ENCODE measurements at regions not wholly inside any gene's neighbourhood (a gene's known extent, or its start where the extent isn't known, plus 50 kb on each side); places are given as distances from the start of the nearest gene placed in this dataset.

DNA sequence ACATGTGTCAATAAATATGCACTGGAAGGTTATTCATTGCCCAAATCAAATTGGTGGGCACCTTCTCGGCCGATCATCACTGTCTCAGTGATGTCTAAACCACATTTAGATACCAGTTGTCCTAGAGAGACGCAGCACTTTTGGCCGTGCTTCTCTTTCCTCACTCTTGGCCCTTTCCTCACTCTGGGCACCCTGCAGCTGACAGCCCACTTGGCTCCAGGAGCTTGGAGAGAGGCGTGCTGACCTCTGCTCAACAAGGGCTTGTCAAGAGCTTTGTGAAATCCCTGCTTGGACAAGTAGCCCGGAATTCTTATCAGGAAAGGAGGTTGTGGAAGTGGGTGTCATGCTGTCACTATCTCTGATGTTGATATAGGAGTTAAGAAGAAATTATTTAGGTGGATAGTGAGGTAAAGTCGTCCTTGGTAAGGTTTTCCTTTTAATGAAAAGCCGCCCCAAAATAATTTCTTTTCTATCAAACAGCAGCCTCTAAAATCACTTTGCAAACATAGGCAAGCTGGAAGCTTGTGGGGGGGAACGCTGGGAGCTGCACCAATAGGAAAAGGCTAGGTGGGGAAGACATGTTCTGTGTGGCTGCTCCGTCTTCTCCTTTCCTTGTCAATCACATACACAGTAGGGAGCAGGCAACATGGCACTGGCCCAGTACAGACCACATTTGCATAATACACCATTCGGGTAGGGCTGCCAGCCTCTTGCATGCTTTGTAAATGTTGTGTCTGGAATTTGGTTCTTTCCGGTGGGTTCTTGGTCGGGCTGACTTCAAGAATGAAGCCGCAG lies 126.8 kb upstream of the UBE3A start:
- DNase-seq (ENCODE audit: low spot score) (no peak), ATAC-seq (ENCODE audit: low FRiP score) (no peak)
- TF ChIP-seq, protein P1, sequence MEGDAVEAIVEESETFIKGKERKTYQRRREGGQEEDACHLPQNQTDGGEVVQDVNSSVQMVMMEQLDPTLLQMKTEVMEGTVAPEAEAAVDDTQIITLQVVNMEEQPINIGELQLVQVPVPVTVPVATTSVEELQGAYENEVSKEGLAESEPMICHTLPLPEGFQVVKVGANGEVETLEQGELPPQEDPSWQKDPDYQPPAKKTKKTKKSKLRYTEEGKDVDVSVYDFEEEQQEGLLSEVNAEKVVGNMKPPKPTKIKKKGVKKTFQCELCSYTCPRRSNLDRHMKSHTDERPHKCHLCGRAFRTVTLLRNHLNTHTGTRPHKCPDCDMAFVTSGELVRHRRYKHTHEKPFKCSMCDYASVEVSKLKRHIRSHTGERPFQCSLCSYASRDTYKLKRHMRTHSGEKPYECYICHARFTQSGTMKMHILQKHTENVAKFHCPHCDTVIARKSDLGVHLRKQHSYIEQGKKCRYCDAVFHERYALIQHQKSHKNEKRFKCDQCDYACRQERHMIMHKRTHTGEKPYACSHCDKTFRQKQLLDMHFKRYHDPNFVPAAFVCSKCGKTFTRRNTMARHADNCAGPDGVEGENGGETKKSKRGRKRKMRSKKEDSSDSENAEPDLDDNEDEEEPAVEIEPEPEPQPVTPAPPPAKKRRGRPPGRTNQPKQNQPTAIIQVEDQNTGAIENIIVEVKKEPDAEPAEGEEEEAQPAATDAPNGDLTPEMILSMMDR (IDR thresholded peaks at IDR 0.05), result no peak

DNA sequence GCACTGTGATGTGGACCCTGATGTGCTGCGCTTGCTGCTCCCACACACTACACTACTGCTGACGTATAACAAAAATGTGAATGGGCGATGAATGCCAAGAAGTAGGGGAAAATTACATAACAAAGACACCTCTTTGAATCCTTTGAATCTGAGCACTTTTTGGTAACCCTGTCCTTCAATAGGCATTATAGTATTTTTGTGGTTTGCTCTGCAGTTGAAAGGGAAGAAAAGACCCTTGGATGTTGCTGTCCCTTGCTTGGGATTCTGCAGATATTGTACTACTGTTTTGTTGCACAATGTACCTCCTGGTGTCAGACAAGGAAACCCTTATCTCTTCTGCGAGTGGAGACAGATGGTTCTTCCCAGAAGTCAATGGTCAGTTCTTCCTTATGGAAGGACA lies 124.8 kb upstream of the UBE3A start:
- no peak for ATAC-seq (ENCODE audit: low FRiP score)
- DNase-seq (ENCODE audit: low spot score), result no peak
- TF ChIP-seq, protein P1 (IDR thresholded peaks at IDR 0.05), result no peak

DNA sequence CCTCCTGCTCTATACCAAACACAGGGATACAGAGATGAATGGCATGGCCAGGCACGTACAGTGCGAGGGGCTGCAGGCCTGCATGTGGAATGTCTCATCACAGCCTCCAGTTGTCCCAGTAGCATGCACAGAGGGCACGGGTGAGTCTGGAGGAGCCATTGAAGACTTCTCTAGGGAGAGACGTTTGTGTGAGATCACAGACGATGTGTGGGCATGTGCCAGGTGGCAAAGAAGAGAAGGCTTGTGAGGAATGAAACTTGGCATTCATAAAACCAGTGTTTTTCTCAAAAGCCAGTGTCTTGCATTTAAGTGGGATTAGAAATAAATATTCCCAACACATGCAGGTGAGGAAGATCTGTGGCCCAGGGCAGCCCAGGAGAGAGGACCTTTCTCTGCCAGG lies 119.1 kb upstream of the UBE3A start:
- TF ChIP-seq, protein P1 (IDR thresholded peaks at IDR 0.05), result no peak
- no peak for ATAC-seq (ENCODE audit: low FRiP score)
- DNase-seq (ENCODE audit: low spot score), result no peak

DNA sequence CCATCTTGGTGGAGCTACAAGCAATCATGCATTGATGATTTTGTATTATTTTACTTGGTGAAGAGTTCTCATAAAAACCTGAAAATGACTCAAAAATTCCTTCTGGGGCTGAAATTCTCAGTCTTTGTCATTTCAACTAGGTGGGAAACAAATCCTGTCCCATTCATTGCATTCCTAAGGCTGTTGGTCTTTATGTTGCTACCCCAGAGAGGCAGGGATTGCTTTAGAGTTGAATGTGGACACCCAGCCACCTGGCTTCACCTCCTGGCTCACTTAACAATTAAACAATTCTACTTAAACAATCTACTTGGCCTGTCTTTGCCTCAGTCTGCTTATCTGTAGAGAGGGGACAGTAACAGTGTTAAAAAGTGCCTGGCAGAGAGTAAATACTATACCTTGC lies 117.3 kb upstream of the UBE3A start:
- ATAC-seq (ENCODE audit: low FRiP score), result no peak

DNA sequence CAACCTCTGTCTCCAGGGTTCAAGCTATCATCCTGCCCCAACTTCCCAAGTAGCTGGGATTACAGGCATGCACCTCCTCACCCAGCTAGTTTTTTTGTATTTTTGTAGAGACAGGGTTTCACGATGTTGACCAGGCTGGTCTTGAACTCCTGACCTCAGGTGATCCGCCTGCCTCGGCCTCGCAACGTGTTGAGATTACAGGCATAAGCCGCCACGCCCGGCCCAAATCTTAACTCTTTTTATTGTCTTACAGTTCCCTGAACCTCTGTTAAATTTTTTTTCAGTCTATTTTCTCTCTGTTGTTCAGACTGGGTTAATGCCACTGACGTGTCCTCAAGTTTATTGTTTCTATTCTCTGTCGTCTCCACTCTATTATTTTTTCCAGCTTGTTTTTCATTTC lies 115.8 kb upstream of the UBE3A start:
- no peak for DNase-seq (ENCODE audit: low spot score)
- no peak for ATAC-seq (ENCODE audit: low FRiP score)
- TF ChIP-seq, protein P1 (IDR thresholded peaks at IDR 0.05), result no peak

More for the DNA sequence above, 117.3 kb upstream of the UBE3A start:
- no peak for DNase-seq (ENCODE audit: low spot score)
- TF ChIP-seq, protein P1 (IDR thresholded peaks at IDR 0.05), result no peak

DNA sequence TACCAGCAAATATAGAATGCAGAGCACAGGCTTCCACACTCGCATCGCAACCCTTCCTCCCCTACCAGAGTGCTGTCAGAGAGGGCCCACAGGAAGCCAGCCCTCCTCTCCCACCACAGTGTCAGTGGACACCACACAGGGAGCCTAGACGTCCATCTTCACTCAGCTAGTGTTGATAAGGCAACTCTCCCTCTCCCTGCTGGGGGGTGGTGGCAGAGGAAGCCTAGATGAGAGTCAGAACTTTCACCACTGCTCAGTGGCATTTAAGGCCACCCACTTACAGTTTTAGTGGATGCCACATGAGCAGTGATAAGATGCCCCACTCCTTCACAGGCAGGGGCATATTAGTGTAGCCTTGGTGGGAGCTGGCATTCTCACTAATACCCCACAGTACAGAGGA lies 109.8 kb upstream of the UBE3A start:
- ATAC-seq (ENCODE audit: low FRiP score) (no peak), DNase-seq (ENCODE audit: low spot score) (no peak)
- TF ChIP-seq, protein P1 (IDR thresholded peaks at IDR 0.05), result no peak

DNA sequence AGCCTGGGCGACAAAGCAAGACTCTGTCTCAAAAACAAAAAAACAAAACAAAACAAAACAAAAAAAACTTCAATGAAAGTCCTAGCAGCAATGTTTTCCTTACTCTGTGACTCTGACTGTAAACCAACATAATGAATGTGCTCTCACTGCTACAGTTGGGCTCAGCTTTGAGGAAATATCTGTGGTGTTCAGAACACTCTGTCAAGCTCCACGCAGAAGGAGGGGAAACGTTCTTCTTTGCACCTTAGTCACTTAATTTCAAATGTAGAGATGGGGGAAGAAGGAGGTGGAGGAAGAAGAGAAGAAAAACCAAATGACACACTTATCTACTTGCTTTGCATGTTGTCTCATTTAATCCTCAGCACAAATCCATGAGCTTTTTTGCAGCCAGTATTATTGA lies 107.1 kb upstream of the UBE3A start:
- TF ChIP-seq, protein P1 (IDR thresholded peaks at IDR 0.05), result no peak
- DNase-seq (ENCODE audit: low spot score), result no peak
- ATAC-seq (ENCODE audit: low FRiP score), result no peak

Data from omental fat pad (tissue), 3 donors.